DND-41 (cell line): ENCODE measurements at regions not wholly inside any gene's neighbourhood (a gene's known extent, or its start where the extent isn't known, plus 50 kb on each side); places are given as distances from the start of the nearest gene placed in this dataset.

Experiments used
- CTCF ChIP-seq: IDR thresholded peaks from 2 replicates; pipeline ENCODE4 v1.5.1; 2012; ENCODE audit warnings: borderline replicate concordance, low read length, moderate library complexity, mild to moderate bottlenecking; ENCODE audit not compliant: poor library complexity, severe bottlenecking; ENCODE audit errors: extremely low read depth
- EZH2 ChIP-seq: IDR thresholded peaks from 3 replicates; pipeline ENCODE4 v1.6.1; 2012; ENCODE audit warnings: borderline replicate concordance, low read depth, mild to moderate bottlenecking, moderate library complexity, low read length, inconsistent platforms; ENCODE audit not compliant: severe bottlenecking

DNA sequence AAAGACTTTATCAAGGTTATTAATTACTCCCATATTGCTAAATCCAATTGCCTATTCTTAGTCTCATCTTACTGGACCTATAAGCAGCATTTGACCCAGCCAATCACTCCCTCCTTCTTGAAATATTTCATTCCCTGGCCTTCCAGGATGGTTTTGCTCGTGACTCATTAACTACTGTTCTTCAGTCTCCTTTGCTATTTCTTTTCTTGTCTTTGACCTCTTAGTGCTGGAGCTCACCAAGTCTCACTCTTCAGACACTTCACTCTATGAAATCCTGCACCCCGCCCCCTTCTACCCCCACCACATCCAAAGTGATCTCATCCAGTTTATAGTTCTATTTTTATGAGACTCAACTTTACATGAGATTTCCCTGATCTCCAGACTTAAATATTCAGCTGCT lies 803.1 kb upstream of the WWC1 start:
- TF ChIP-seq CTCF (no peak), EZH2 (no peak)
